ENCODE measurements at regions not wholly inside any gene's neighbourhood (a gene's known extent, or its start where the extent isn't known, plus 50 kb on each side); places are given as distances from the start of the nearest gene placed in this dataset.

GRCh38 chr15:45884755-45885445 lies 250.1 kb downstream of the SQOR start:
- DNase-seq (no peak), ATAC-seq (no peak)
- peaks cover 0 to 18% (median 2%) of the 10 kb centered on the region in 9 donors for H3K9me3 Mint-ChIP-seq
- H3K27ac Mint-ChIP-seq, result no peak overlapping the region
- POLR2A ChIA-PET, result no interaction called here
- H3K4me1 Mint-ChIP-seq, result no peaks in the 10 kb centered on the region
- peaks cover 0 to 3% (median 0%) of the 10 kb centered on the region in 3 donors for H3K36me3 Mint-ChIP-seq
- H3K4me3 Mint-ChIP-seq, result no peak overlapping the region
- H3K27me3 Mint-ChIP-seq, result peaks cover 0 to 6% (median 0%) of the 10 kb centered on the region in 5 donors

DNA sequence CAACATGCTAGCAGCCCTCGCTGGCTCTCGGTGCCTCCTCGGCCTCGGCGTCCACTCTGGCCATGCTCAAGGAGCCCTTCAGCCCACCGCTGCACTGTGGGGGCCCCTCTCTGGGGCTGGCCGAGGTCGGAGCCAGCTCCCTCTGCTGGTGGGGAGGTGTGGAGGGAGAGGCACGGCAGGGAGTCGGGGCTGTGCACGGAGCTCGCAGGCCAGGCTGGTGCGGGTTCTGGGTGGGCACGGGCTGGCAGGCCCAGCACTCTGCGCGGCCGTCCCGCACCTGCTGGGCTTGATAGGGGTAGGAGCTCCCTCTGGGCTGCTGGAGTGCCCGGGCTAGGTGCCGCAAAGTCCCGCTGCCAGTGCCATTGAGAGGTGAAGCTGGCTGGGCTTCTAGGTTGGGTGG lies 251.0 kb downstream of the SQOR start:
- no peak overlapping the region for H3K27ac Mint-ChIP-seq
- no peak for ATAC-seq
- H3K36me3 Mint-ChIP-seq, result peaks cover 0 to 3% (median 0%) of the 10 kb centered on the region in 3 donors
- POLR2A ChIA-PET, result no interaction called here
- no peak overlapping the region for H3K4me3 Mint-ChIP-seq
- peaks cover 0 to 3% (median 0%) of the 10 kb centered on the region in 5 donors for H3K27me3 Mint-ChIP-seq
- peaks cover 0 to 18% (median 2%) of the 10 kb centered on the region in 9 donors for H3K9me3 Mint-ChIP-seq
- no peaks in the 10 kb centered on the region for H3K4me1 Mint-ChIP-seq
- no peak for DNase-seq

GRCh38 chr15:45891766-45892165 lies 256.9 kb downstream of the SQOR start:
- DNase-seq (no peak), ATAC-seq (no peak)
- no peaks in the 10 kb centered on the region for H3K4me1 Mint-ChIP-seq
- POLR2A ChIA-PET, result no interaction called here
- H3K4me3 Mint-ChIP-seq, result no peak overlapping the region
- H3K27ac Mint-ChIP-seq, result no peak overlapping the region
- H3K9me3 Mint-ChIP-seq, result peaks cover 0 to 8% (median 2%) of the 10 kb centered on the region in 9 donors
- peaks cover 2 to 19% (median 9%) of the 10 kb centered on the region in 5 donors for H3K27me3 Mint-ChIP-seq
- H3K36me3 Mint-ChIP-seq, result peaks cover 0 to 3% (median 0%) of the 10 kb centered on the region in 3 donors

DNA sequence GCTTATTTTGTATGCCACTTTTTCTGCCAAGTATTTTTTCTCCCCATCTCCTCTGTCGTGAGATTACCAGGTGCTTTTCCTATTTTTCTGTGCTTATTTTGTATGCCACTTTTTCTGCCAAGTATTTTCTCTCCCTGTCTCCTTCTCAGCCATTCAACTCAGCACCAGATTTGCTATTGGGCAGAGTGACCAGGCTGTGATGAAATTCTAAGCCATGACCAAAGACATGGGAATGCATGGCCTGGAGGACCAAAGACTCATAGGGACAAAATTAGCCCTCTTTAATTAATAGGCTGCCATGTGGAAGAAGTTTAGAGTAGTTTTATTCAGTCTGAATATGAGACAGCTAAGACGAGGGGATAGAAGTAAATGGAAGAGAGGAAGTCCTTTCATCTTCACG lies 257.4 kb downstream of the SQOR start:
- H3K36me3 Mint-ChIP-seq, result no peaks in the 10 kb centered on the region
- no peak overlapping the region for H3K4me3 Mint-ChIP-seq
- peaks cover 0 to 4% (median 0%) of the 10 kb centered on the region in 9 donors for H3K9me3 Mint-ChIP-seq
- DNase-seq (no peak), ATAC-seq (no peak)
- peaks cover 2 to 19% (median 9%) of the 10 kb centered on the region in 5 donors for H3K27me3 Mint-ChIP-seq
- POLR2A ChIA-PET, result no interaction called here
- H3K27ac Mint-ChIP-seq, result no peak overlapping the region
- H3K4me1 Mint-ChIP-seq, result no peaks in the 10 kb centered on the region

DNA sequence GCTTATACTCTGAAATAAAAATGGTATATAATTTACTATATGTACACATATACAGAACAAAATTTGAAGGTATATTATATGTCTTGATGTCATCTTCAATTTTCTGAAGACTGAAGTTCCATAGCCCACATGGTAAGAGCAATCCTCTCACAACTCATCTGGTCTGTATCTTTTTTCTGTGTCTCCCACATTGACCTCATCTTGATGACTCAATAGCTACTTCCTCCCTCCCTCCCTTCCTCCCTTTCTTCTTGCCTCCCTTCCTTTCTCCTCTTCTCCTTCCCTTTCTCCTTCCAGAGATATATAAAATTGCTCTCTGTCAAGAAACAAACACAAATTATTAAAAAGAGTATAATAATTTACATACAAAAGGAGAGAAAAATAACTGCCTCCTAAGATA lies 268.5 kb downstream of the SQOR start:
- POLR2A ChIA-PET, result no interaction called here
- Mint-ChIP-seq H3K4me3 (no peak overlapping the region), H3K36me3 (peaks cover 0 to 4% (median 3%) of the 10 kb centered on the region in 3 donors), H3K27me3 (peaks cover 0 to 33% (median 2%) of the 10 kb centered on the region in 5 donors), H3K4me1 (no peaks in the 10 kb centered on the region), H3K9me3 (peaks cover 4 to 9% (median 5%) of the 10 kb centered on the region in 9 donors), H3K27ac (no peak overlapping the region)
- no peak for DNase-seq
- no peak for ATAC-seq

- Mint-ChIP-seq H3K9me3 (peaks cover 4 to 13% (median 9%) of the 10 kb centered on the region in 9 donors), H3K4me1 (no peaks in the 10 kb centered on the region)
Measured at GRCh38 chr15:45904019-45904418, 269.2 kb downstream of the SQOR start.

GRCh38 chr15:45906230-45906629 lies 271.4 kb downstream of the SQOR start:
- H3K4me3 Mint-ChIP-seq, result no peak overlapping the region
- POLR2A ChIA-PET, result no interaction called here
- H3K36me3 Mint-ChIP-seq, result peaks cover 0 to 5% (median 4%) of the 10 kb centered on the region in 3 donors
- no peaks in the 10 kb centered on the region for H3K4me1 Mint-ChIP-seq
- no peak overlapping the region for H3K27ac Mint-ChIP-seq
- peaks cover 5 to 31% (median 13%) of the 10 kb centered on the region in 9 donors for H3K9me3 Mint-ChIP-seq
- DNase-seq, result no peak
- no peak for ATAC-seq
- H3K27me3 Mint-ChIP-seq, result peaks cover 0 to 17% (median 2%) of the 10 kb centered on the region in 5 donors

More at GRCh38 chr15:45904019-45904418, 269.2 kb downstream of the SQOR start:
- no peak overlapping the region for H3K4me3 Mint-ChIP-seq
- peaks cover 0 to 4% (median 3%) of the 10 kb centered on the region in 3 donors for H3K36me3 Mint-ChIP-seq
- H3K27ac Mint-ChIP-seq, result no peak overlapping the region
- H3K27me3 Mint-ChIP-seq, result peaks cover 0 to 25% (median 2%) of the 10 kb centered on the region in 5 donors
- DNase-seq, result no peak
- no peak for ATAC-seq
- POLR2A ChIA-PET, result no interaction called here

DNA sequence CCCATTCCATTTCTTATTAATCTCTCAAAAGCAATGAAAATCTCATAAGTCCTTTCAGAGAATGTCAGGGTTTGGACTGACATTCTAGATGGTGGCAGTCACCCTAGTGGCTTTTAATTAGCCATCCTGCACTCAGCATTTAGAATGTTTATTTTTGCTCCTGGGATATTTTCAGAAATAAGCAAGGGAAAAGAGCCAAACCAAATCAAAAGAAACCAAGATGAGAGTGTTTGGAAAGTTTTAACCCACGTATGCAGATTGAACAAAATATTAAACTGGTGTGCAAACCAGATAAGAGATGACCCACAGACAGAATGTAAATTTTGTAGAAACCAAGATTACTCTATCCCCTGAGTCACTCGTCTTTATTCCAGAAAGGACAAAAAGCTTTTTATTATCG lies 275.8 kb downstream of the SQOR start:
- POLR2A ChIA-PET, result no interaction called here
- H3K4me3 Mint-ChIP-seq, result no peak overlapping the region
- ATAC-seq, result no peak
- no peak for DNase-seq
- H3K9me3 Mint-ChIP-seq, result peaks cover 6 to 37% (median 13%) of the 10 kb centered on the region in 9 donors
- peaks cover 0 to 6% (median 0%) of the 10 kb centered on the region in 5 donors for H3K27me3 Mint-ChIP-seq
- peaks cover 0 to 5% (median 4%) of the 10 kb centered on the region in 3 donors for H3K36me3 Mint-ChIP-seq
- no peaks in the 10 kb centered on the region for H3K4me1 Mint-ChIP-seq
- no peak overlapping the region for H3K27ac Mint-ChIP-seq

DNA sequence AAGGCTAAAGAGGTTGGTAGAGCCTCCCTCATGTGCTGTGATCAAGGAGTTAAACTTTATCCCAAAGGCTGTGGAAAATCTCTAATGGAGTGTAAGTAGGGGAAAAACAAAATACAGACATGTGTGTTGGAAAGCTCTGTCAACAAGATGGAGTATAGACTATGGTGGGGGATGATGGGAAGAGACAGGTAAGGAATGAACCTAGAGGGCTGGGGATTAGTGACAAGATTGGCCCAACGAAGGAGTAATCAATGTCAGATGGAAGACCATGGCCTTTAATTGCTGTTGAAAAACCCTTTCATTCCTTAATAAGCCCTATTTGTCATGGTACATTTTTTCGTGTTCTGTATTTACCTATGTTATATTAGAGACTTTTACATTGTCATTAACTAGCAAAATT lies 278.6 kb downstream of the SQOR start:
- H3K27ac Mint-ChIP-seq, result no peak overlapping the region
- no peak for ATAC-seq

DNA sequence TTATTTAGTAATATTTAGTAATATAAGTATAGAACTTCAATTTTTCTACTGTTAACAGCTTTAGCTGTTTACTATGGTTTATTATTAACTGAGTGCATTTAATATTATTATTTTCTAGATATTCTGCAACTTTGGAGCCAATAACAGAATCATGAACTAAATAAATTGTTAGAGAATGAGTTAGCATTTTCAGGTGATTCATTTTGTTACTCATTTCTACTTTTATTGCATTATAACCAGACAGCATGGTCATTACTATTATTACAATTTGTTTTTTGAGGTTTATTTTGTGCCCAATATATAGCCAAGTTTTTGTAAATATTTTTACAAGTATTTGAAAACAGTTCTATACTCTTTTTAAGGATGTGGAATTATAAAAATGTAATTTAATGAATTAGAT lies 279.6 kb downstream of the SQOR start:
- DNase-seq, result no peak
- H3K4me1 Mint-ChIP-seq, result no peaks in the 10 kb centered on the region
- POLR2A ChIA-PET, result no interaction called here
- peaks cover 0 to 2% (median 0%) of the 10 kb centered on the region in 3 donors for H3K36me3 Mint-ChIP-seq
- ATAC-seq, result no peak
- H3K27ac Mint-ChIP-seq, result no peak overlapping the region
- peaks cover 0 to 20% (median 8%) of the 10 kb centered on the region in 9 donors for H3K9me3 Mint-ChIP-seq
- peaks cover 0 to 19% (median 2%) of the 10 kb centered on the region in 5 donors for H3K27me3 Mint-ChIP-seq
- no peak overlapping the region for H3K4me3 Mint-ChIP-seq

More for the DNA sequence above, 278.6 kb downstream of the SQOR start:
- no peak for DNase-seq
- POLR2A ChIA-PET, result no interaction called here
- no peak overlapping the region for H3K4me3 Mint-ChIP-seq
- peaks cover 0 to 14% (median under 1%) of the 10 kb centered on the region in 5 donors for H3K27me3 Mint-ChIP-seq
- no peaks in the 10 kb centered on the region for H3K4me1 Mint-ChIP-seq
- H3K36me3 Mint-ChIP-seq, result peaks cover 0 to 2% (median 0%) of the 10 kb centered on the region in 3 donors
- peaks cover 0 to 29% (median 12%) of the 10 kb centered on the region in 9 donors for H3K9me3 Mint-ChIP-seq

GRCh38 chr15:45918839-45919238 lies 284.0 kb downstream of the SQOR start:
- Mint-ChIP-seq H3K4me3 (no peak overlapping the region), H3K27ac (no peak overlapping the region), H3K27me3 (peaks cover 0 to 21% (median 4%) of the 10 kb centered on the region in 5 donors), H3K4me1 (no peaks in the 10 kb centered on the region), H3K36me3 (no peaks in the 10 kb centered on the region), H3K9me3 (peaks cover 0 to 8% (median 0%) of the 10 kb centered on the region in 9 donors)
- ATAC-seq (no peak), DNase-seq (no peak)
- POLR2A ChIA-PET, result no interaction called here

DNA sequence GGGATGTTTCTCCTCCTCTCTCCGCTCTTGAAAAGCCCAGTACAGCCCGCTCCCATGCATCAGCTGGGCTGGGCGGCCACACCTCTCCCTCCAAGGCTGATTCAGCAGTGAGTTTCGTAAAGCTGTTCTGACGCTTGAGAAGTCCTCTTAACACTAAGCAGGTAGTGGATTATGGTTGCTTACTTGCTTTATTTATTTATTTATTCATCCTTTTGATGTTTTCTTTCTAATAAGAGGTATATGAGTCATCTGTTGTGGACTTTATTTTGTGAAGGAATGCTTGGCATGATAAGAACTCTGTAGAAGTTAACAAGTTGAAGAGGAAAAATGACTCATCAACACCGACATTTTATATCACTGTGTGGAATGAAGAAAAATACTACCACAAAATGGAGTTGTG lies 285.0 kb downstream of the SQOR start:
- no peaks in the 10 kb centered on the region for H3K36me3 Mint-ChIP-seq
- peaks cover 0 to 8% (median 0%) of the 10 kb centered on the region in 9 donors for H3K9me3 Mint-ChIP-seq
- no peak overlapping the region for H3K27ac Mint-ChIP-seq
- H3K4me3 Mint-ChIP-seq, result no peak overlapping the region
- ATAC-seq (no peak), DNase-seq (no peak)
- H3K27me3 Mint-ChIP-seq, result peaks cover 0 to 21% (median 4%) of the 10 kb centered on the region in 5 donors
- no peaks in the 10 kb centered on the region for H3K4me1 Mint-ChIP-seq
- POLR2A ChIA-PET, result no interaction called here

- Mint-ChIP-seq H3K27me3 (peaks cover 0 to 25% (median 6%) of the 10 kb centered on the region in 5 donors), H3K27ac (no peak overlapping the region), H3K4me3 (no peak overlapping the region), H3K36me3 (no peaks in the 10 kb centered on the region), H3K9me3 (peaks cover 0 to 5% (median 0%) of the 10 kb centered on the region in 9 donors), H3K4me1 (no peaks in the 10 kb centered on the region)
- POLR2A ChIA-PET, result no interaction called here
- DNase-seq (no peak), ATAC-seq (no peak)
Measured at GRCh38 chr15:45921376-45921775, 286.5 kb downstream of the SQOR start.

Measured in naive thymus-derived CD8-positive, alpha-beta T cell (primary cell).